IMR-90 (cell line): ENCODE measurements at regions not wholly inside any gene's neighbourhood (a gene's known extent, or its start where the extent isn't known, plus 50 kb on each side); places are given as distances from the start of the nearest gene placed in this dataset.

Experiments
- BHLHE40 ChIP-seq: fragments of 150-350 bp; IDR thresholded peaks from 2 replicates; pipeline ENCODE4 v1.6.1; 2016; ENCODE audit warnings: mild to moderate bottlenecking, low read depth, low read length
- CEBPB ChIP-seq: IDR thresholded peaks from 2 replicates; pipeline ENCODE4 v1.6.1; 2012; ENCODE audit warnings: low read depth, low read length, improper control_type of control experiment
- CTCF ChIP-seq: conservative IDR thresholded peaks from 2 replicates; pipeline ENCODE4 v1.5.1; 2012; ENCODE audit warnings: mild to moderate bottlenecking, low read depth, low read length, improper control_type of control experiment
- FOS ChIP-seq: fragments of 150-350 bp; IDR thresholded peaks from 2 replicates; pipeline ENCODE4 v1.6.1; 2016; ENCODE audit warnings: low read depth, low read length
- MAZ ChIP-seq: IDR thresholded peaks from 2 replicates; pipeline ENCODE4 v1.6.1; 2012; ENCODE audit warnings: low read depth, mild to moderate bottlenecking, low read length, improper control_type of control experiment, moderate library complexity, borderline replicate concordance
- MXI1 ChIP-seq: IDR thresholded peaks from 2 replicates; pipeline ENCODE4 v1.6.1; 2012; ENCODE audit warnings: low read depth, mild to moderate bottlenecking, low read length, moderate library complexity, borderline replicate concordance
- NFE2L2 ChIP-seq: fragments of 150-350 bp; IDR thresholded peaks from 2 replicates; pipeline ENCODE4 v1.6.1; 2016; ENCODE audit warnings: low read depth, mild to moderate bottlenecking, low read length
- POLR2A ChIP-seq: IDR thresholded peaks from 2 replicates; pipeline ENCODE4 v1.6.1; 2012; ENCODE audit warnings: mild to moderate bottlenecking, low read depth, low read length
- RAD21 ChIP-seq: IDR thresholded peaks from 2 replicates; pipeline ENCODE4 v1.6.1; 2012; ENCODE audit warnings: low read length, improper control_type of control experiment
- RCOR1 ChIP-seq: IDR thresholded peaks from 2 replicates; pipeline ENCODE4 v1.6.1; 2012; ENCODE audit warnings: mild to moderate bottlenecking, low read length, improper control_type of control experiment; ENCODE audit not compliant: insufficient replicate concordance
- RFX5 ChIP-seq: IDR thresholded peaks from 2 replicates; pipeline ENCODE4 v1.8.0; 2012; ENCODE audit warnings: low read depth, mild to moderate bottlenecking, low read length, moderate library complexity
- SMC3 ChIP-seq: fragments of 150-350 bp; IDR thresholded peaks from 2 replicates; pipeline ENCODE4 v1.6.1; 2016; ENCODE audit warnings: low read depth, mild to moderate bottlenecking, antibody characterized with exemption, low read length, moderate library complexity
- USF2 ChIP-seq: fragments of 150-350 bp; IDR thresholded peaks from 2 replicates; pipeline ENCODE4 v1.6.1; 2017; ENCODE audit warnings: mild to moderate bottlenecking, antibody characterized with exemption, low read length, low read depth

- TF ChIP-seq MAZ (no peak), CTCF (no peak), CEBPB (no peak), RCOR1 (no peak), BHLHE40 (no peak), POLR2A (no peak), MXI1 (no peak), RAD21 (no peak), SMC3 (no peak), USF2 (no peak), RFX5 (no peak), FOS (no peak), NFE2L2 (no peak)
These were observed 518.7 kb downstream of the TNS1 start for GRCh38 chr2:217484046-217484445.
